ENCODE measurements at regions not wholly inside any gene's neighbourhood (a gene's known extent, or its start where the extent isn't known, plus 50 kb on each side); places are given as distances from the start of the nearest gene placed in this dataset.

GRCh38 chr12:33265033-33265731, 174.4 kb downstream of the SYT10 start:
- Histone ChIP-seq H3K36me3 (replicated peaks; ENCODE audit: insufficient read depth, low read depth) (no peaks in the 10 kb centered on the region), H3K27ac (no peak overlapping the region), H3K4me1 (ENCODE audit: insufficient read depth) (no peaks in the 10 kb centered on the region), H3K27me3 (no peaks in the 10 kb centered on the region), H3K4me2 (peak overlapping the region; percentile 52), H3K9me3 (ENCODE audit: low read depth) (no peaks in the 10 kb centered on the region), H2AFZ (no peak overlapping the region), H4K20me1 (ENCODE audit: insufficient read depth, poor library complexity, severe bottlenecking) (no peaks in the 10 kb centered on the region), H3K4me3 (no peak overlapping the region), H3K9me2 (replicated peaks; ENCODE audit: insufficient read depth) (no peaks in the 10 kb centered on the region), H3K79me2 (no peaks in the 10 kb centered on the region)
- DNase-seq (ENCODE audit: low spot score) = no peak
- TF ChIP-seq EZH2phosphoT487 (IDR thresholded peaks at IDR 0.05; ENCODE audit: low read depth, severe bottlenecking, unreplicated experiment) = no peak
- no peak for TF ChIP-seq EZH2 (IDR thresholded peaks at IDR 0.05; ENCODE audit: borderline replicate concordance)
- TF ChIP-seq CTCF (IDR thresholded peaks at IDR 0.05; ENCODE audit: poor library complexity) = no peak
- 75% methylated on average over 1 of the region's 1 CpG for WGBS (ENCODE audit: low lambda C conversion rate, missing lambda C conversion rate)

DNA sequence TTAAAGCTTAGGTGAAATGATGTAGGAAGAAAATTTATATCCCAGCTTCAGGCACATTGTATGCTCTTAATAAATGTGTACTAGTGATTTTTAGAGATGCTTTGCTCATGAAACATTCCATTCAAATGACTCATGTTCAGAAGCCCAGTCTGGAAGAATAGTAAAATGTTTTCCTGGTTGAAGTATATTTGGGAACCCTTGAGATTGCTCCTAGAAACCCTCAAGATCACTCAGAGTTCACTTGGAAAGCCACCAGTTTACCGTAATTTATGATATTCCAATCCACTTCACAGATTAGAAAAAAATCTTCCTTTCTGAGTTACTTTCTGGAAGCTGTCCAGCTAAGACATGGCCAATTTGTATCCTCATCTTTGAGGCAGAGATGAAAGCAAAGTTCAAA, 186.4 kb downstream of the SYT10 start:
- 75% methylated on average over 1 of the region's 1 CpG for WGBS (ENCODE audit: low lambda C conversion rate, missing lambda C conversion rate)
- Histone ChIP-seq H3K4me1 (ENCODE audit: insufficient read depth) (no peaks in the 10 kb centered on the region), H3K4me3 (no peak overlapping the region), H3K36me3 (replicated peaks; ENCODE audit: insufficient read depth, low read depth) (no peaks in the 10 kb centered on the region), H4K20me1 (ENCODE audit: insufficient read depth, poor library complexity, severe bottlenecking) (no peaks in the 10 kb centered on the region), H2AFZ (no peak overlapping the region), H3K27ac (no peak overlapping the region), H3K4me2 (peak overlapping the region; percentile 10), H3K27me3 (no peaks in the 10 kb centered on the region), H3K9me3 (ENCODE audit: low read depth) (no peaks in the 10 kb centered on the region), H3K79me2 (no peaks in the 10 kb centered on the region), H3K9me2 (replicated peaks; ENCODE audit: insufficient read depth) (no peaks in the 10 kb centered on the region)
- no peak for TF ChIP-seq EZH2phosphoT487 (IDR thresholded peaks at IDR 0.05; ENCODE audit: low read depth, severe bottlenecking, unreplicated experiment)
- no peak for TF ChIP-seq EZH2 (IDR thresholded peaks at IDR 0.05; ENCODE audit: borderline replicate concordance)
- TF ChIP-seq CTCF (IDR thresholded peaks at IDR 0.05; ENCODE audit: poor library complexity) = no peak
- no peak for DNase-seq (ENCODE audit: low spot score)

- Histone ChIP-seq H3K4me3 (no peak overlapping the region), H2AFZ (no peak overlapping the region), H4K20me1 (ENCODE audit: insufficient read depth, poor library complexity, severe bottlenecking) (no peaks in the 10 kb centered on the region), H3K9me2 (replicated peaks; ENCODE audit: insufficient read depth) (no peaks in the 10 kb centered on the region), H3K36me3 (replicated peaks; ENCODE audit: insufficient read depth, low read depth) (no peaks in the 10 kb centered on the region), H3K27me3 (no peaks in the 10 kb centered on the region), H3K4me1 (ENCODE audit: insufficient read depth) (no peaks in the 10 kb centered on the region), H3K27ac (no peak overlapping the region), H3K4me2 (no peak overlapping the region), H3K79me2 (no peaks in the 10 kb centered on the region), H3K9me3 (ENCODE audit: low read depth) (no peaks in the 10 kb centered on the region)
- DNase-seq (ENCODE audit: low spot score) = no peak
- TF ChIP-seq EZH2 (IDR thresholded peaks at IDR 0.05; ENCODE audit: borderline replicate concordance) (no peak), EZH2phosphoT487 (IDR thresholded peaks at IDR 0.05; ENCODE audit: low read depth, severe bottlenecking, unreplicated experiment) (no peak), CTCF (IDR thresholded peaks at IDR 0.05; ENCODE audit: poor library complexity) (no peak)
Observed at GRCh38 chr12:33251548-33251947, 188.1 kb downstream of the SYT10 start.

Measured in hepatocyte (in vitro differentiated cells).